Esophagus squamous epithelium (tissue), 4 donors: ENCODE measurements at regions not wholly inside any gene's neighbourhood (a gene's known extent, or its start where the extent isn't known, plus 50 kb on each side); places are given as distances from the start of the nearest gene placed in this dataset.

Experiments
- POLR2A ChIP-seq, 4 donors: fragments of 450-650 bp; IDR thresholded peaks; one replicate each; pipeline ENCODE4 v1.6.1; 2017; ENCODE audit warnings: antibody characterized with exemption in 4 of 4, mild to moderate bottlenecking in 4 of 4, moderate library complexity in 3 of 4
- TF ChIP-seq, protein P1 (sequence below), 6 experiments: fragments of 450-650 bp in 4 of 6; fragments of 200-600 bp in 2 of 6; sonication (generic) in 2 of 6; IDR thresholded peaks; one replicate each; pipeline ENCODE4 v1.5.1; 2016 to 2019; ENCODE audit warnings: antibody characterized with exemption in 6 of 6, mild to moderate bottlenecking in 4 of 6, moderate library complexity in 4 of 6

DNA sequence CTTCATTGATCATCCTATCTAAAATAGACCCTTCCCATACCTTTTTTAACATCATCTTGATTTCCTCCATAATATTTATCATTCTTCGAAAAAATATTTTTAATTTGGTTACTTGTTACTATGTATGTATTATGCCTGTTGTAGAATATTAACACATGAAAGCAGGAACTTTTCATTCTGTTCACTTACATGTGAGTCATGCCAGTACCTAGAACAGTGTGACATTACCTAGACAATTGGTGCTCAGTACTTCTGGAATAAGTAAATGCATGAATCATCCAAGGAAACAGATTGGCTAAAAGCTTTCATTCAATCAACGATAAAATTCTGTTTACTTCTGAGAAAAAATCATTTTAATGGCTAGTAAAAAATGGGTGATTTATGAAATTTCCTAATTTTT is 76.4 kb downstream of the CXXC4 start:
- TF ChIP-seq, protein P1, sequence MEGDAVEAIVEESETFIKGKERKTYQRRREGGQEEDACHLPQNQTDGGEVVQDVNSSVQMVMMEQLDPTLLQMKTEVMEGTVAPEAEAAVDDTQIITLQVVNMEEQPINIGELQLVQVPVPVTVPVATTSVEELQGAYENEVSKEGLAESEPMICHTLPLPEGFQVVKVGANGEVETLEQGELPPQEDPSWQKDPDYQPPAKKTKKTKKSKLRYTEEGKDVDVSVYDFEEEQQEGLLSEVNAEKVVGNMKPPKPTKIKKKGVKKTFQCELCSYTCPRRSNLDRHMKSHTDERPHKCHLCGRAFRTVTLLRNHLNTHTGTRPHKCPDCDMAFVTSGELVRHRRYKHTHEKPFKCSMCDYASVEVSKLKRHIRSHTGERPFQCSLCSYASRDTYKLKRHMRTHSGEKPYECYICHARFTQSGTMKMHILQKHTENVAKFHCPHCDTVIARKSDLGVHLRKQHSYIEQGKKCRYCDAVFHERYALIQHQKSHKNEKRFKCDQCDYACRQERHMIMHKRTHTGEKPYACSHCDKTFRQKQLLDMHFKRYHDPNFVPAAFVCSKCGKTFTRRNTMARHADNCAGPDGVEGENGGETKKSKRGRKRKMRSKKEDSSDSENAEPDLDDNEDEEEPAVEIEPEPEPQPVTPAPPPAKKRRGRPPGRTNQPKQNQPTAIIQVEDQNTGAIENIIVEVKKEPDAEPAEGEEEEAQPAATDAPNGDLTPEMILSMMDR (IDR thresholded peaks at IDR 0.05) = no peak
- TF ChIP-seq POLR2A (IDR thresholded peaks at IDR 0.05) = no peak
